ENCODE measurements at regions not wholly inside any gene's neighbourhood (a gene's known extent, or its start where the extent isn't known, plus 50 kb on each side); places are given as distances from the start of the nearest gene placed in this dataset.

DNA sequence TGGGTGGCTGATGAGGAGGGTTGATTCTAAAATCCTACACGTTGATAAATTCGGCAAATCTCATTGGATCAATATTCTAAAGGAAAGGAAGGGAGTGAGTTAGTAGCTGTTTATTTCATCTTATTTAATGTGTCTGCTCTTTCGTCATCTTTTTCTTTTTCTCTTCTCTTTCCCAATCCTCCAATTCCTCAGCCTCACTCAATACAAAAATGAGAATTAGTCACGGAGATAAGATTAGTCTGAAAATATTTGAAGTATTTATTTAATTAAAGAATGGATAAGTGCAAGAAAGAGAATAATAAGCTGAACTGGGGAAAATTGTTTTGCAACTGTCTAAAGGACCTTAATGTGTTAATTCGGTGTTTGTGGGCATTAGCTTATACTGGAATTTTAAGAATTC lies 1095.1 kb downstream of the DTWD2 start:
- no peak overlapping the region for H3K27ac ChIP-seq
- TF ChIP-seq ZFX (IDR thresholded peaks at IDR 0.05; ENCODE audit: borderline replicate concordance), result no peak

DNA sequence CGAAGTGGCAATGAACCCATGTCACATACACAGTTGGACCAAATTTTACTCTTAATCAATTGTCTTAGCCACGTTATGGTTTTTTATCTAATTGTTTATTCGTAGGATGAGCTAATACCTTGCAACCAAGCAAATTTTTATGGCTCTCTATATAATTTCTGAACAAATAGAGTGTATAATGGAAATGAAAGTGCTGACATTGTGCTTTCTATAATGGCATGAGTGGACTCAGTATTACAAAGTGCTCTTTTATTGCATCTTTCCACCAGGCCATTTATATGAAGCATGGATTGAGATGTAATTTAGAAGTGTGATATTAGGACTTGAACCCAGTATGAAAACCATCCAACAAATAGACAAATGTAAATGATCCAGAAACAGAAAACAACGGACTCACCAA lies 1096.0 kb downstream of the DTWD2 start:
- H3K27ac ChIP-seq, result no peak overlapping the region
- no peak for TF ChIP-seq ZFX (IDR thresholded peaks at IDR 0.05; ENCODE audit: borderline replicate concordance)
- TF ChIP-seq, protein P1, sequence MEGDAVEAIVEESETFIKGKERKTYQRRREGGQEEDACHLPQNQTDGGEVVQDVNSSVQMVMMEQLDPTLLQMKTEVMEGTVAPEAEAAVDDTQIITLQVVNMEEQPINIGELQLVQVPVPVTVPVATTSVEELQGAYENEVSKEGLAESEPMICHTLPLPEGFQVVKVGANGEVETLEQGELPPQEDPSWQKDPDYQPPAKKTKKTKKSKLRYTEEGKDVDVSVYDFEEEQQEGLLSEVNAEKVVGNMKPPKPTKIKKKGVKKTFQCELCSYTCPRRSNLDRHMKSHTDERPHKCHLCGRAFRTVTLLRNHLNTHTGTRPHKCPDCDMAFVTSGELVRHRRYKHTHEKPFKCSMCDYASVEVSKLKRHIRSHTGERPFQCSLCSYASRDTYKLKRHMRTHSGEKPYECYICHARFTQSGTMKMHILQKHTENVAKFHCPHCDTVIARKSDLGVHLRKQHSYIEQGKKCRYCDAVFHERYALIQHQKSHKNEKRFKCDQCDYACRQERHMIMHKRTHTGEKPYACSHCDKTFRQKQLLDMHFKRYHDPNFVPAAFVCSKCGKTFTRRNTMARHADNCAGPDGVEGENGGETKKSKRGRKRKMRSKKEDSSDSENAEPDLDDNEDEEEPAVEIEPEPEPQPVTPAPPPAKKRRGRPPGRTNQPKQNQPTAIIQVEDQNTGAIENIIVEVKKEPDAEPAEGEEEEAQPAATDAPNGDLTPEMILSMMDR (IDR thresholded peaks at IDR 0.05), result no peak

DNA sequence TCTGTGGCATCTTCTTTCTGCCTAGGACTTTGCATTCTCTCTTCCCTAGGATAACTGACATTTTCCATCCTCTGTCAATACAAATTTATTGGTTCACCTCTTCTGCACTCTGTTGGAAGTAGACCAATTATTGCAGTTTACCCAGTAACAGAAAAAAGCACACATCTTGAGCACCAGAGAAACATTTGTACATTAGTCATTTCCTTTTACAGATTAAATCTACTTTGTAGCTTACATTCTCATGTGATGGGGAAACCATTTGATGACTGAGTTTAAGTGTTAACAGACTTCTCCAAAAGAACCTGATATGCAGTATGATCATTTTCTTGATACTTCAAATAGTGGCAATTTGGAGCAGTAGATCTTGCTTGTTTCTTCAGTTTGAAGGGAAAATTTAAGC lies 1098.8 kb downstream of the DTWD2 start:
- TF ChIP-seq, protein P1 (IDR thresholded peaks at IDR 0.05), result no peak
- TF ChIP-seq ZFX (IDR thresholded peaks at IDR 0.05; ENCODE audit: borderline replicate concordance), result no peak

DNA sequence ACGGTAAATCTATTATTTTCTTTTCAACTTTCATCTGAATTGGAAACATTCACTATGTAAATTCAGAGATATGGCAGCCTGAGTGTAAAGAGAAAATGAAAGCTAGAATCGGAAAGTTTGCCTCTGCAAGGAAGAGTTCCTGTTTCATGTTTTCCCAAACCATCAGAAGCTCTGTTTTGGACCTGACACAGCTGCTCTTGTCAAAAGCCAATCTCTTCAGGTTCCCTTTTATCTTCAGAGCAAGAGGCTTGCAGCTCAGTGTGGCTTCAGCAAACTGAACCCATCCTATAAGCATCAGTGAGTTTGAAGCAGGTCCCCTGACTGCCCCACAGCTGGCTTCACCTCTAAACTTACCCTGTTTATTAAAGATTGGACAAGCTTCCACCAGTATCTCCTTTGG lies 1099.7 kb downstream of the DTWD2 start:
- H3K27ac ChIP-seq, result no peak overlapping the region

More for the DNA sequence above, 1098.8 kb downstream of the DTWD2 start:
- H3K27ac ChIP-seq, result no peak overlapping the region

DNA sequence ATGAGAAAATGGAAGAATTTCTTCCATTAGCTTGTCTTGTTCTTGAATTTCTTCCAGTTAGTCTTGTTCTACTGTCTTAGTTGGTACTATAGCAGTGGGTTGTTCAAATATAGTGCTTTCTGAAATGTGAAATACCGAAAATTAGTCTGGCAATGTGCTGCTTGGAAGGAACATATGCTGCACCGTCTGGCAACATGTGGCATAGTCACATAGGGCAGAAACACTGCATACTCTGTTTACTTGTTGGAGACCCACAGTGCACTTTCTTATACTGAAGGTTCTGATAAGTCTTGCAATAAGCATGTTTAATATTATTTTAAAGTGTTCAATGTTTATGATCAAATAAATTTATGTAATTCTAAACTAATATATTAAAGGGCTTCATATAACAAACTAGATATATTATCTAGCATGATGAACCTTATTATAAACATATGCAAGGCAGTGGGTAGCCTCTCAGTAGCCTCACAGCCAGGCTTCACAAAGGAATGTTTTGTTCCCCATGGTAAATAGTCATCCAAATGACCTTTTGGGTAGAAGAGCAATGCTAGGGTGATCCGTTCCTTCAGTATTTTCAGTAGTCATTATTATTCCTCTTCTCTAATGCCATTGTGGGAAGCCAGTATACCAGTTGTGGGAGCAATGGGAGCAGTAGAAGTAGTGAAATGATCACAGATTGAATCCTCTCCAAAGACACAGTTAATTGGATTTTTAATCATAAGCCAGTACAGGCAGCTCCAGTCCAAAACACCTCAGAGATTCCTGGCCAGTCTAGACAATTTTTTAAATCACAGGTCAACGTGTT lies 1106.7 kb downstream of the DTWD2 start:
- TF ChIP-seq, protein P1 (IDR thresholded peaks at IDR 0.05), result no peak
- no peak for TF ChIP-seq ZFX (IDR thresholded peaks at IDR 0.05; ENCODE audit: borderline replicate concordance)
- H3K27ac ChIP-seq, result peak overlapping the region; percentile 79

More for the DNA sequence above, 1099.7 kb downstream of the DTWD2 start:
- TF ChIP-seq, protein P1 (IDR thresholded peaks at IDR 0.05), result no peak
- TF ChIP-seq ZFX (IDR thresholded peaks at IDR 0.05; ENCODE audit: borderline replicate concordance), result no peak

DNA sequence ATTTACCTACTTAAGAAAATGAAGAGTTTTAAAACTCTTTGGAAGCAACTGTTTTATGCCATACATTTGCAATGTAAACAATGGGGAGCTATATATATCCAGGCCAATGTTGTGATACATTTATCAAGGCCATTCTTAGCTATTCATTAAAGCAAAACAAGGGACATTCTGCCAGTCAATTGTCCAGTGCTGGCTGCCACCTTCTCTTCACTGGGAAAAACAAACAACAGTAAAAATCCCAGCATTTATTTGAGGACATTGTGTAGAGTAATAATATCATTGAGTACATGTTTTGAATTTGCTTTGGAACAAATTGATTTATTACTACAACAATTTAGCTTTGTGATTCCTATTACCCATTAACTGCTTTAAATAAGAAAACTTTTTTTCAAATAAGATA lies 1107.4 kb downstream of the DTWD2 start:
- H3K27ac ChIP-seq, result peak overlapping the region; percentile 79
- TF ChIP-seq ZFX (IDR thresholded peaks at IDR 0.05; ENCODE audit: borderline replicate concordance), result no peak
- TF ChIP-seq, protein P1 (IDR thresholded peaks at IDR 0.05), result no peak

DNA sequence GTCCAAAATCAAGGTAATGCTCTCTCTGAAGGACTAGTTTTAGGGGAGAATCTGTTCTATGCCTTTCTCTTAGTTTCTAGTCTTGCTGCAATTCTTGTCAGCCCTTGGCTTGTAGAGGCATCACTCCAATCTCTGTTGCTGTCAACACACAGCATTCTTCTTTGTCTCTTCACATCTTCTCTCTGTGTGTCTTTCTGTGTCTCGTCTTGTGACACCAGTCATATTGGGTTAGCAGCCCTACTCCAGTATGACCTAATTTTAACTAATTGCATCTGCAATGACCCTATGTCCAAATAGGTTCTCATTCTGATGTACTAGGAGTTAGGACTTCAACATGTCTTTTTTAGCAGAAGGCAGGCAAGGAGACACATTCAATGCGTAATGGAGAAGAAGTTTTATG lies 1110.6 kb downstream of the DTWD2 start:
- H3K27ac ChIP-seq, result no peak overlapping the region
- TF ChIP-seq, protein P1 (IDR thresholded peaks at IDR 0.05), result no peak
- no peak for TF ChIP-seq ZFX (IDR thresholded peaks at IDR 0.05; ENCODE audit: borderline replicate concordance)

Measured in 22Rv1 (cell line).